ENCODE measurements at regions not wholly inside any gene's neighbourhood (a gene's known extent, or its start where the extent isn't known, plus 50 kb on each side); places are given as distances from the start of the nearest gene placed in this dataset.

- Histone ChIP-seq H3K27me3 (ENCODE audit: control insufficient read depth, insufficient read depth, low read length) (no peaks in the 10 kb centered on the region), H3K4me3 (ENCODE audit: low read depth, low read length) (no peak overlapping the region), H3K36me3 (ENCODE audit: control insufficient read depth, insufficient read depth, low read length) (no peaks in the 10 kb centered on the region)
- CTCF ChIA-PET: no interaction called here
- POLR2A ChIA-PET: no interaction called here
- no peak for DNase-seq (ENCODE audit: low read depth)
- TF ChIP-seq CTCF (IDR thresholded peaks at IDR 0.05; ENCODE audit: insufficient read depth, low read depth, low read length): no peak
Observed at GRCh38 chr22:23509571-23510302, 70.4 kb downstream of the IGLL1 start.

GRCh38 chr22:23504516-23504915, 75.6 kb downstream of the IGLL1 start:
- TF ChIP-seq CTCF (IDR thresholded peaks at IDR 0.05; ENCODE audit: insufficient read depth, low read depth, low read length): no peak
- CTCF ChIA-PET: no interaction called here
- no peak for DNase-seq (ENCODE audit: low read depth)
- POLR2A ChIA-PET: no interaction called here
- no peaks in the 10 kb centered on the region for H3K36me3 ChIP-seq (ENCODE audit: control insufficient read depth, insufficient read depth, low read length)
- H3K4me3 ChIP-seq (ENCODE audit: low read depth, low read length): no peak overlapping the region
- H3K27me3 ChIP-seq (ENCODE audit: control insufficient read depth, insufficient read depth, low read length): no peaks in the 10 kb centered on the region

- no peak for TF ChIP-seq CTCF (IDR thresholded peaks at IDR 0.05; ENCODE audit: insufficient read depth, low read depth, low read length)
- no peak overlapping the region for H3K4me3 ChIP-seq (ENCODE audit: low read depth, low read length)
- no peaks in the 10 kb centered on the region for H3K27me3 ChIP-seq (ENCODE audit: control insufficient read depth, insufficient read depth, low read length)
- ChIA-PET POLR2A (no interaction called here), CTCF (no interaction called here)
- H3K36me3 ChIP-seq (ENCODE audit: control insufficient read depth, insufficient read depth, low read length): no peaks in the 10 kb centered on the region
- no peak for DNase-seq (ENCODE audit: low read depth)
Observed at GRCh38 chr22:23503736-23504440, 76.2 kb downstream of the IGLL1 start.

- DNase-seq (ENCODE audit: low read depth): no peak
- Histone ChIP-seq H3K27me3 (ENCODE audit: control insufficient read depth, insufficient read depth, low read length) (no peaks in the 10 kb centered on the region), H3K36me3 (ENCODE audit: control insufficient read depth, insufficient read depth, low read length) (no peaks in the 10 kb centered on the region), H3K4me3 (ENCODE audit: low read depth, low read length) (no peak overlapping the region)
- ChIA-PET CTCF (no interaction called here), POLR2A (no interaction called here)
- TF ChIP-seq CTCF (IDR thresholded peaks at IDR 0.05; ENCODE audit: insufficient read depth, low read depth, low read length): no peak
Observed at GRCh38 chr22:23503142-23503541, 76.9 kb downstream of the IGLL1 start.

- POLR2A ChIA-PET: no interaction called here
- CTCF ChIA-PET: no interaction called here
- TF ChIP-seq CTCF (IDR thresholded peaks at IDR 0.05; ENCODE audit: insufficient read depth, low read depth, low read length): no peak
- DNase-seq (ENCODE audit: low read depth): no peak
- Histone ChIP-seq H3K27me3 (ENCODE audit: control insufficient read depth, insufficient read depth, low read length) (no peaks in the 10 kb centered on the region), H3K4me3 (ENCODE audit: low read depth, low read length) (no peak overlapping the region), H3K36me3 (ENCODE audit: control insufficient read depth, insufficient read depth, low read length) (no peaks in the 10 kb centered on the region)
Observed at GRCh38 chr22:23501708-23502107, 78.4 kb downstream of the IGLL1 start.

Measured in BJ (cell line).